GM19025 (cell line): ENCODE measurements at regions not wholly inside any gene's neighbourhood (a gene's known extent, or its start where the extent isn't known, plus 50 kb on each side); places are given as distances from the start of the nearest gene placed in this dataset.
"Not testable (repeated sequence)": the region's sequence is repeated elsewhere in the genome, so short reads cannot be mapped to it uniquely, and the experiment has no call there.

ENCODE experiments used
- ATAC-seq: cut with Tn5 transposase; IDR thresholded peaks from one replicate; pipeline ENCODE4 v1.9.1; 2021; ENCODE audit warnings: mild to moderate bottlenecking, low read depth, moderate library complexity; ENCODE audit not compliant: unreplicated experiment

DNA sequence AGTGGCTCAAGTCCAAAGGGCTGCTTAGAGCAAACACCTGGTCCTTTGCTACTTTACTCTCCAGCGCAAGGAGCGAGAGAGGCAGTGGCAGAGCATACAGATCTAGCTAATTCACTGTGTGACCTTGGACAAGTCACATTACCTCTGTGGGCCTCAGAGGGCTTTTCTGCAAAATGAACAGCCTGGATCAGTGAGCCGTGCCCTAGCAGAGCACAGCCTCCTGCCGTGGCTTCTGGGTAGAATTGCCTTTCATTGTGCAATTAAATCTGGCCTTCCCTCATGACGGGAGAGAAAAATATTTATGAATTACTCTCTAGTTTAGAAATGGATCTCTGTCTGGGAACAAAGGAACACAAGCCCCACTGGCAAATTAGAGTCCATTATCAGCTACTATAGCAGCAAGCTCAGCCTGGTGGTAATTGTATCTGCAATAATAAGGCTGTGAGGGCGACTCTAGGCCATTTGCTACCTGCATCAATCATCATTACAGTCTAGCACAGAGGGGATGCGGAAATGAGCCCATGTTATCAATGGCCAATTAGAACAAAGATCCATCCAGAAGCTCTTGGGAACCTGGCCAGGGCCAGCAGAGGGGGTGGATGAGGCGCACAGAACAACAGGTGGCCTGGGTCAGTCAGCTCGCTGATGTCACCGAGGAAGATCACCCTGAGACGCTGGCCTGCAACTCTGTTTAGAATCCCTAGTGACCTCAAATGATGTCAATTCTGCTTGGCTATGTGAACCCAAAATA lies 114.2 kb upstream of the LY86 start:
- ATAC-seq, result no peak

GRCh38 chr6:6479785-6480184 lies 108.7 kb upstream of the LY86 start:
- no peak for ATAC-seq

DNA sequence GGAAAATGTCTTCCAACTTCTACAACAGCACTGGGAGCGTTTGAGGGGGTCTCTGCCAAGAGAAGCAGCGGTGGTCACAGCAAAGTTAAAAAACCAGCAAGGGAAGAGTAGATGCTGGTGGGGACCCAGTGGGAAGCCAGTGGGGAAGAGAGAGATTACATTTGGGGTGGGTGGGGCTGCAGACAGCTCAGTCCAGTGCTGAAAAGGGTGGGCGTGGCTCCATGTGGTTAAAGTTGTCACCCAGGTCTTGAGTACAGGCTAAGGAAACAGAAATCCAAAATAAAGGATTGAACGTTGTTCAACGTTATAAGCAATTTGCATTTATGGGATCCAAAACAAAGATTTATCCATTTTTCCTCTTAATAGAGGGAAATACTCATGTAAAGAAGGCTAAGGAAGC lies 106.3 kb upstream of the LY86 start:
- ATAC-seq, result no peak

DNA sequence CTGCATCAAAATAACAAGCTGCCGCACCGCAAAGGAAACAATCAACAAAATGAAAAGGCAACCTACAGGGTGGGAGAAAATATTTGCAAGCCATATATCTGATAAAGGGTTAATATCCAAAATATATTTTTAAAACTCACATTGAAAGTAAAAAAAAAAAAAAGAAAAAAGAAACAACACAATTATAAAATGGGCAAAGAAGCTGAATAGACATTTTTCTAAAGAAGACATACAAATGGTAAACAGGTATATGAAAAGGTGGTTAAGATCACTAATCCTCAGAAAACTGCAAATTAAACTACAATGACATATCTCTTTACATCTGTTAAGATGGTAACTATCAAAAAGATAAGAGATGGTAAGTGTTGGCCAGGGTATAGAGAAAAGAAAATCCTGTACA lies 105.4 kb upstream of the LY86 start:
- ATAC-seq, result no peak

- ATAC-seq, result no peak
These were observed 104.8 kb upstream of the LY86 start for GRCh38 chr6:6483733-6484132.

DNA sequence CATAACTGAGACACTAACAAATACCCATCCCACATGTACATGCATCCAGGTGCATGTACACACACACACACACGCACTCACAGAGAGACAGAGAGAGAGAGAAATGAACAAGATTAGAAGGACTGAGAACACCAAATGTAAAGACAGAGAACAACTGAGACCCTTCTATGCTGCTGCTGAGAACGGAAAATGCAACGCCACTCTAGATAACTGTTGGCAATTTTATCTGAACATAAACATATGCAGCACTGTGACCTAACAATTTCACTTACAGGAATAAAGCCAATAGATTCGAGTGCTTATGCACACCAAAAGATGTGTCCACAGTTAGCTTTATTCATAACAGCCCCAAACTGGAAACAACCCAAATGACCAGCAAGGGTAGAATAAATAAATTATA lies 103.8 kb upstream of the LY86 start:
- no peak for ATAC-seq

DNA sequence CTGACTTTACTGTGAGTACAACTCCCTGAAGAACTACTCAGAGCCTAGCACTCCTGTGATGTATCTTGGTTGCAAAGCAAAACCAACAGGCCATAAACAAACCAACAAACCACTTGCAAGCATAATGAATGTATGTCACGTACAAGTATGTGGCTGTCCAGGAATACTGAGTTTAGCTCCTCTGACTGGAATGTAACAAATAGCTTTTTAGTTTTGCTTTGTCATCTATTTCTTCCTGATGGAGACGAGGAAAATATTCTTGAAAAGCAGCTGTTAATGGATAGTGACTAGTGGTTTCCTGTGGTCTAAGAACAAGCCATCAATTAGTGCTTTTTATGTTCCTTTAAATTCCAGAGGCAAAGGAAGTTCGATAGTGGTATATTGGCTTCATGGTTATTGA lies 101.9 kb upstream of the LY86 start:
- ATAC-seq, result no peak

- ATAC-seq, result no peak
These were observed 96.8 kb upstream of the LY86 start for GRCh38 chr6:6491761-6492160.

DNA sequence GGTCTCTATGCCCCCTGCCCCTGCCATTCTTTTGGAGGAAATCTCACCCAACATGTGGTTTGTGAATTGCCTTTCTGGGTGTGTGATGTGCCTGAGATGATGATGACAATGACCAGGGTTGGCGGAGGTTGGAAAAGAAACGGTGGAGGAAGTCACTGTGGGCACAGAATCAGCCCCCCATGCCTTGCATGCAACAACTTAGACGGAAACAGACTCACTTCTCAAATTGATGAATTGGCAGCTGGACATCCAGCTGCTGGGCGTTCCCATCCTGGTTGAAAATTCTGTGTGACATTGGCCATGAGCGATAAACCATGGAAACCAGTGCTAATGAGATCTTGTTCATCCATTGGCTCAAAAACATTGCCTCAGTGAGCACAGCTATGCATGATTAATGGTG lies 95.8 kb upstream of the LY86 start:
- no peak for ATAC-seq

GRCh38 chr6:6494139-6494538 lies 94.4 kb upstream of the LY86 start:
- not testable (repeated sequence) for ATAC-seq

DNA sequence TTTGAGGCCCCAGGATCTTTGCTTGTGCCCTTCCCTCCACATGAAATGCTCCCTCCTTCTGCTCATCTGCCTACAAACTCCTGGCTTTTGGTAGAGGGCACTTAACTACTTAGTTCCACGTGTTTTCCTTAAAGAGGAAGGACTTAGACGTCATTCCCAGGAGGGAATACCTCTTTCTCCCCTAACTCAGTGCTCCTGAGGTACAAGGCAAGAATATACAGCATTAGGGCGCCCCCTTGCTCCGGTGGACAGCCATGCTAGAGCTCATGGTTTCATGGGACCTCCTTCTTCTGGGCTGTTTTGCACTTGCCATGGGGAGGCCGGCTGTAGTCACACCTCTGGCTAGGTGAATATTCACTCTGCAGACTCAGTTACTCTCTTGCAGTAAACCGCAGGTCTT lies 93.8 kb upstream of the LY86 start:
- ATAC-seq, result peak; percentile 64

GRCh38 chr6:6495851-6496250 lies 92.7 kb upstream of the LY86 start:
- no peak for ATAC-seq

DNA sequence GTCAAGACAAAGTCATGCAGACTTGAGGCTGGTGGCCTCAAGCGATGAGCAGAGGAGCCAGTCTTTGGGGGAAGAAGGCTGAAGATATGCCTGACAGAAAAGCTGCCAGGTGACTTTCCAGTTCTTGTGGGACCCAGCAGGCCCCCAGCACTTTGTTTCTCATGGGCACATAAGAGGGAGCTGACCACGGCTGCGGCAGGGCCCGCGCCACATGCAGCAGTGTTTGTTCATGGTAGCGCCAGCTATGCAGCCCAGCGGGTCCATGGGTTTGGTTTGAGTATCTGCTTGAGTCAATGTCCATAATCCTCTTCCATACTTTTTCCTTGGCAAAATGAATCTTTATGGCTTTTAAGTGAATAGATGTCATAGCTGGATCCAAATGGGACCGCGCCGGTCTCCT lies 91.0 kb upstream of the LY86 start:
- ATAC-seq, result no peak

DNA sequence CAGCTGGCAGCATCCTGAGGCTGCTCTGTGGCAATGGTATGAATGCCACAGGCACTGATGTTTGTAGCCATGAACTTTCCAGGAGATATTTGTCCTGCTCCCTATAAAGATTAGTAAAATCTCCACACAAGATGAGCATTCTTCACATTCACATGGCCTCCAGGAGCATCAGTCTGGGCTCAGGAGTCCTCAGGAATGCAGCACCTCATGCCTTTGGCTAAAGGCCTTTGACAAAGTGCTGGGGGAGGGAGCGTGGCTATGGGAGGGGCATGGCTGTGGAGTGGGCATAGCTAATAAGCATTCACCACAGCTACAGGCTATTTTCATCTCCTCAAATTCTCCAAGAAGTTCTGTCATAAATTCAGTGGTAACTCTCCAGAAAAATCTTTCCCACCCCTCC lies 90.5 kb upstream of the LY86 start:
- no peak for ATAC-seq

DNA sequence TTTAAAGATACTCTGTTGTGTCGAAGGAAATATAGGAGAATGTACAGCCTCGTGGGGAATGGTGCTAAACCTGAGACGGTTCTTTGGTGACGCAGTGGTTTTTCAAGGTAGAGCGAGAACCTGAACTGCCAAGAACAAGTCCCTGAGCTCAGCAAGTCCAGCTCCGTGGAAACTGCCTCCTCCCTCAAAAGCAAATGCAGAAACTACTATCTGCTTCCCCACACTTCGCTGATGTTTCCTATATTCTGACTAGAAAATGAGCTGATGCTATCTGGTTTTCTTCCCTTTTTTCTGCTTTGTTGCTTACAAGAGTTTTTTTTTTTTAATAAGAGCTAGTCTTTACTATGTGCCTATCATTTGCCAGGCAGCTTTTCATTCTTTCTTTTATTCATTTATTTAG lies 85.3 kb upstream of the LY86 start:
- ATAC-seq, result no peak

DNA sequence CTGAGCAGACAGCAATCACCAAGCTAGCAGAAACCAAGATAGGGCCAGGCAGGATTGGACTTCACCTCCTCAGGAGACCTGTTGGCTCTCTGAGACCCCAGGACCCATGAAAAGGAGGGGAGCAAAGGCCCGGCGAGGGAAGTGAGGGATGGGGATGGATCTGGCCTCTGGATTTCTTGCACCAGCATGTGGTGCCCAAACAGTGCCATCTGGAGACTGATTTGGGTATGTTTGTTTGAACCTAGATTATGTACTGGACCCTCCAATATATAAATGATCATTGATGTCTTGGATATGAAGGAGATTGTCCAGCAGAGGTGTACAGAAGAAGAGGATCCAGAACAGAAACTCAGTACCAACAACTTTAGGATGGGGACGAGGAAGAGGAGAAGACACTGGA lies 83.4 kb upstream of the LY86 start:
- ATAC-seq, result no peak

DNA sequence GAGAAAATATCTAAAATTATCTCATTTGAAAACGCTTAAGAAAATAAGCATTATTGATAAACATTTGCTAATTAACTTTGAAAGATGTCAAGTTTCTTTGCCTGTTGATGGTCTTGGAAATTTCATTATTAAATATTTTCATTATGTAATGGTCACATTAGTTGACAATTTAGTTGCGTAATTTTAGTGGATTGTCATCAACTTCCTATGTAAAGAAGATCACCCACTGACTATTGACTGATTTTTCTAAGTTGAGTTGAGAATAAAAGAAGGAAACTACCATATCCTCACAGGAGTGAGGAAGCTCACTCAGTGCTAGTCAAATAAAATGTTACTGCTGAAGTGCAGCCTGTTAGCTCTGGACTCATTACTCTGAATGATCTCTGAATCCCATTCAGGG lies 79.9 kb upstream of the LY86 start:
- ATAC-seq, result no peak

GRCh38 chr6:6509284-6509683 lies 79.2 kb upstream of the LY86 start:
- ATAC-seq, result no peak

GRCh38 chr6:6512711-6513110 lies 75.8 kb upstream of the LY86 start:
- no peak for ATAC-seq

DNA sequence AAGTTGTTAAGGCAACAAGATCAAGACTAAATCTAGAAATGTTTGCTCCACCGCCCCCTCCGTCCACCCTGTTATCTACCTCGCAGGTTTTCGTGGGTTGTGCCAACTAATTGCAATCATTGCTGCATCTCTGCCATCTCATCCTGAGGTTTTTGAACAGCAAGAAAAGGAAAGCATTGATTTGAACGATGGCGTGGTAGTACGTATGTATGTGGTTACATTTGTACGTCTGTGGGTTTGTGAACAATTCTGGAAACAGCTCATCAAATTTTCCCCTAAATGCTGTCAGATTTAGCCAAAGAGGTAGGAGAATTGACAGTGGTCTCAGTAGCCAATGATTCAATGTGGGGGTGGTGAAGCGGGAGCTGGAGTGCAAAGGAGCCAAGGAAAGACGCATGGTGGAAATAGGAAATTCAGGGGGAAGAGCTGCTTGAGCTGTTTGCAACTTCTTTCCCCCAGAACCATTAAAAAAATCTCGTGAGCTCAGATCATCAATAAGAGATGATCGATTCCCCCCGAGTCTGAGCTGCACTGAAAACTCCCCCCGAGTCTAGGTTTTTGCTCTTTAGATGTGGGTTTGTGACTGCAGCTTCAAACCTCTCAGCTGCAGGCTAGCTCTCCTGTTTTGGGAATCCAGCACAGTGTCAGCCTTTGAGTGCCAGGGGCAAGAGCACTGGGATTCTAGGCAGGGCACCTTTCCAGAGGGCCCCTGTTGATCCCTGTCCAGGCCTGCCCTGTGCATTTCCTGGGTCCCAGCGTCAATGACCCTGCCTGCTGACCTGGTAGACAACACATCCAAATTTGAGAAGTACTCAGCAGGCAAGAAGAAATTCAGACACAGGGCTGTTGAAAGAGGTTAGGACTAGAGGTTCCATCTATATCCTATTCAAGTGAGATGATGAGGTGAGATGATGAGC lies 72.6 kb upstream of the LY86 start:
- no peak for ATAC-seq

- ATAC-seq, result no peak
These were observed 71.7 kb upstream of the LY86 start for GRCh38 chr6:6516666-6517458.
